Embryonic facial prominence (tissue), 1 donor: ENCODE measurements at regions not wholly inside any gene's neighbourhood (a gene's known extent, or its start where the extent isn't known, plus 50 kb on each side); places are given as distances from the start of the nearest gene placed in this dataset.
"Not testable (repeated sequence)": the region's sequence is repeated elsewhere in the genome, so short reads cannot be mapped to it uniquely, and the experiment has no call there.

Experiments
- DNase-seq: peaks from one replicate; pipeline ENCODE4 v3.0.0-alpha.2; 2016; ENCODE audit errors: extremely low spot score

DNA sequence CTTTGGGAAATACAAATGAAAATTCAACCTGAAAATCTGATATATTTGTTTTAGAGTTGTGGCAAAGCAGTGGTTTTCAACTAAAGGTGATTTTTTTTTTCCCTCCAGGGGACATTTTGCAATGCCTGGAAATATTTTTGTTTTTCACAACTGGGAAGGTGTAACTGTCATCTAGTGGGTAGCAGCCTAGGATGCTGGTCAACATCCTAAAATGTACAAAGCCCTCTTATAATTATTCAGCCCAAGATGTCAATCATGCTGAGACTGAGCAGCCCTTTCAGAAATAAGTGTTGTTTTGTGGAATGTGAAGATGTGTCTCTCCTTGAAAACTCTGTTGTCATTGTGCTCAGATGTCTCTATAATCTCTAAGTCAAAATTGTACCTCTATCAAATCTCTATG, 95.2 kb upstream of the NCAM2 start:
- DNase-seq = no peak

DNA sequence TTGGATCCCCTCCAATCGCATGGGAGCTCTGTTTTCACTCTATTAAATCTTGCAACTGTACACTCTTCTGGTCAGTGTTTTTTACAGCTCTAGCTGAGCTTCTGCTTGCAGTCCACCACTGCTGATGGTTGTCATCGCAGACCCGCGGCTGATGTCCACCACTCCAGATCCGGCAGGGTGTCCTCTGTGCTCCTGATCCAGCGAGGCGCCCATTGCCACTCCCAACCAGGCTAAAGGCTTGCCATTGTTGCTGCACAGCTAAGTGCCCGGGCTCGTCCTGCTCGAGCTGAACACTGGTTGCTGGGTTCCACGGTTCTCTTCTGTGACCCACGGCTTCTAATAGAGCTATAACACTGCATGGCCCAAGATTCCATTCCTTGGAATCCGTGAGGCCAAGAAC, 70.7 kb upstream of the NCAM2 start:
- not testable (repeated sequence) for DNase-seq

DNA sequence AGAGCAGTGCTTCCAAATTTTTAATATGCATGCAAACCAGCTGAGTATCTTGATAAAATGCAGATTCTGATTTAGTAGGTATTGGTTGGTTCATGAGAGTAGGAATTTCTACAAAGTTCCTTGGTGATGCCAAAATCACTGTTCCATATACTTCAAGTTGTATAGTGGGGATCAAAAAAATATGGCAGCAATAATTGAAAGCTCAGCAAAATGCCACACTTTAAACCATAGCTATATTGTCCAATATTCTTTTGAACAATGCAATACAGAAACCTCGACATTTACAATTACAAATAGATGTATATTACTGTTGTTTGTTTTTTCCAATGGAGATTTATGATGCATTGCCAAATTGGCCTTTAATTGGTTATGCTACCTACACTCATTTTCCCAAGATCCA, 55.7 kb upstream of the NCAM2 start:
- no peak for DNase-seq

DNA sequence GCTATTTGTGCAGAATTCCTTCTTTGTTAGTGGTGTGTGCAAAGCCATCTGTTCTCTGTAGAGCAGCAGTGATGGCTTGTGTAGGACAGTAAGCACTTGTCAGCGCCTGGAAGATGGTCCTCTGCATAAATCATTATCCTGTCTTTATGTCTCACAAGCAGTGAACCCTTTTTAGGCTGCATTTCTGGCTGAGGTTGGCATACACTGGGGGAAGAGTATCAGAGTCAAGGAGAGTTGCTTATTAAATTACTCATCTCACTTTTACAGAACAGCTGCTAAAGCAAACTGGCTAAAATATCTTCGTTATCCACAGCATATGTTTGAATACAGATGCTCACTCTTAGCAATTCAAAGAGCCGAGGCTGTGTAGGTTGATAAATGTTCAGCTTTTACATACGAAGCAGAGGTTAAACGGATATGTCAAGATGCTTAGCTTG, 54.6 kb upstream of the NCAM2 start:
- DNase-seq = no peak

DNA sequence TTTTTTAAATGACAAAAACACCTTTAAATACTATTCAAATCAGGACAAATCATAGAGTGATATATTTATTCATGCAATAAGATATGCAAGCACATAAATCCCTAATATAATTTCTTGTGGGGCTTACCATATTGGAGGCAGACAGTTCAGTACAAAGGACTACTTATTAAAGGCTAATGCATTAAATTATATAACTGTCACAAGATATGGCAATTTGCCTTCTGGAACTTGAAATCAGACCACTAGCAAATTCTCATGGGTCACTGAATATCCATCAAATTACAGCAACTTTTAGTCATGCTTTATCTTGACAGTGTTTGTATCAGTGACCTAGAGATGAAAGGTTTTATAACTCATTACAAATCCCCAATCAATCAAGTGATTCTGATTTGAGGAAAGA, 54.1 kb upstream of the NCAM2 start:
- no peak for DNase-seq

DNA sequence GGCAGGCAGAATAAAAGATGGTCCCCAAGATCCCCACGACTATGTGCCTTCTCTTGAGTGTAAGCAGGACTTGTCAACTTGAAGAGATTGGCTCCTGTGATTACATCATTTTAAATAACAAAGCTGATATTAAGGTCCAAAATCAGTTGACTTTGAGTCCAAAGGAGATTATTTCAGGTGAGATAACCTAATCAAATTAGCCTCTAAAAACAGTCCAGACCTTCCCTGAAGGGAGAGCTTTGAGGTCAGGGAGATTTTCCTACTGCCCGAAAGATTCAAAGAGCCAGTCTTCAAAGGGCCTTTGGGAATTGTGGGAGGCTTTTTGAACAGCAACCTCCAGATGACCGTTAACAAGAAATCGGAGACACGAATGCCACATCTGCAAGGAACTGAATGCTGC, 51.5 kb upstream of the NCAM2 start:
- no peak for DNase-seq
